ENCODE measurements at regions not wholly inside any gene's neighbourhood (a gene's known extent, or its start where the extent isn't known, plus 50 kb on each side); places are given as distances from the start of the nearest gene placed in this dataset.

DNA sequence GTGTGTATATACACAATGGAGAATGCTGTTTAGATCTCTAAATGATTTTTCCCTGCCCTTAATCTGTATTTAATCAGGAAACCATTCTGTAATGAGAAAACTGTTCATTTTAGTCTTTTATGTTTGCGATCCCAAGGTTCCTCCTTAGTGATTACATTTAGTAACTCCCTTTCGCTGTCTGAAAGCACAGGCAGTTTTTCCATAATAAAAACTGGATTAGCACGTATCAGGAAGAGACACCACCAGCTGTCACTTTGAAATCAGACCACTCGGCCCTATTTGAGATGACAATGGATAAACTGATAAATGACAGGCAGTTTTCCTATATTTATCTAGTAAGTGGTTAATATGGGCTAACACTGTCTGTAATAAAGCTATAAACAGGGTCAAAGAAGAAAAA, 370.9 kb downstream of the NR4A2 start:
- TF ChIP-seq EZH2 (IDR thresholded peaks at IDR 0.05; ENCODE audit: low read length, missing control alignments), result no peak
- TF ChIP-seq, protein P1, sequence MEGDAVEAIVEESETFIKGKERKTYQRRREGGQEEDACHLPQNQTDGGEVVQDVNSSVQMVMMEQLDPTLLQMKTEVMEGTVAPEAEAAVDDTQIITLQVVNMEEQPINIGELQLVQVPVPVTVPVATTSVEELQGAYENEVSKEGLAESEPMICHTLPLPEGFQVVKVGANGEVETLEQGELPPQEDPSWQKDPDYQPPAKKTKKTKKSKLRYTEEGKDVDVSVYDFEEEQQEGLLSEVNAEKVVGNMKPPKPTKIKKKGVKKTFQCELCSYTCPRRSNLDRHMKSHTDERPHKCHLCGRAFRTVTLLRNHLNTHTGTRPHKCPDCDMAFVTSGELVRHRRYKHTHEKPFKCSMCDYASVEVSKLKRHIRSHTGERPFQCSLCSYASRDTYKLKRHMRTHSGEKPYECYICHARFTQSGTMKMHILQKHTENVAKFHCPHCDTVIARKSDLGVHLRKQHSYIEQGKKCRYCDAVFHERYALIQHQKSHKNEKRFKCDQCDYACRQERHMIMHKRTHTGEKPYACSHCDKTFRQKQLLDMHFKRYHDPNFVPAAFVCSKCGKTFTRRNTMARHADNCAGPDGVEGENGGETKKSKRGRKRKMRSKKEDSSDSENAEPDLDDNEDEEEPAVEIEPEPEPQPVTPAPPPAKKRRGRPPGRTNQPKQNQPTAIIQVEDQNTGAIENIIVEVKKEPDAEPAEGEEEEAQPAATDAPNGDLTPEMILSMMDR (conservative IDR thresholded peaks at IDR 0.05 in 1 of 2, IDR thresholded peaks at IDR 0.05 in 1 of 2; ENCODE audit: low read depth in 1 of 2, low read length in 2 of 2), result no peak

All from fibroblast of lung (primary cell).